ENCODE measurements at regions not wholly inside any gene's neighbourhood (a gene's known extent, or its start where the extent isn't known, plus 50 kb on each side); places are given as distances from the start of the nearest gene placed in this dataset. TPM values are rescaled to one million over a fixed set of nuclear protein-coding genes. Genes with fewer than 3 reads are reported as not detected.

GRCh38 chr4:103786014-103786413, 66.2 kb upstream of the TACR3 start:
- no peaks in the 10 kb centered on the region for H3K36me3 ChIP-seq (ENCODE audit: control insufficient read depth, insufficient read depth, low read length)
- H3K79me2 ChIP-seq (ENCODE audit: control insufficient read depth, insufficient read depth, low read length): no peaks in the 10 kb centered on the region
- H4K8ac ChIP-seq (ENCODE audit: low read depth, low read length): no peak overlapping the region
- H2BK15ac ChIP-seq (replicated peaks; ENCODE audit: low read depth): no peak overlapping the region
- H3K4me3 ChIP-seq (ENCODE audit: low read length): no peak overlapping the region
- H3K56ac ChIP-seq (ENCODE audit: low read length): no peak overlapping the region
- H4K5ac ChIP-seq (ENCODE audit: low read length): no peak overlapping the region
- no peak overlapping the region for H3K27ac ChIP-seq (ENCODE audit: low read depth, low read length)
- H3K4me1 ChIP-seq (ENCODE audit: control insufficient read depth, low read depth, low read length): no peaks in the 10 kb centered on the region
- peak; percentile 88 for DNase-seq
- no peak overlapping the region for H3K23ac ChIP-seq (ENCODE audit: low read length)
- H2AK5ac ChIP-seq (ENCODE audit: low read length): no peak overlapping the region
- H3K18ac ChIP-seq (ENCODE audit: low read length): no peak overlapping the region
- H2BK5ac ChIP-seq (ENCODE audit: low read length): no peak overlapping the region
- no peak overlapping the region for H3K9ac ChIP-seq (ENCODE audit: low read length)
- no peak overlapping the region for H3K4me2 ChIP-seq (ENCODE audit: low read length)
- H2BK120ac ChIP-seq (ENCODE audit: low read depth, low read length): no peak overlapping the region
- no peak overlapping the region for H3K4ac ChIP-seq (ENCODE audit: low read depth, low read length)
- WGBS (ENCODE audit: extremely low coverage, insufficient coverage, low lambda C conversion rate): no CpG with 5 or more reads among the region's 2 CpGs
- no peaks in the 10 kb centered on the region for H3K27me3 ChIP-seq (ENCODE audit: insufficient read depth, low read length, poor library complexity)
- H3K79me1 ChIP-seq (ENCODE audit: low read length): no peaks in the 10 kb centered on the region

GRCh38 chr4:103778221-103778620, 58.4 kb upstream of the TACR3 start:
- no peak overlapping the region for H4K8ac ChIP-seq (ENCODE audit: low read depth, low read length)
- no peaks in the 10 kb centered on the region for H3K36me3 ChIP-seq (ENCODE audit: control insufficient read depth, insufficient read depth, low read length)
- H3K27me3 ChIP-seq (ENCODE audit: insufficient read depth, low read length, poor library complexity): no peaks in the 10 kb centered on the region
- H4K5ac ChIP-seq (ENCODE audit: low read length): no peak overlapping the region
- no peak overlapping the region for H3K4ac ChIP-seq (ENCODE audit: low read depth, low read length)
- H3K18ac ChIP-seq (ENCODE audit: low read length): no peak overlapping the region
- H3K9ac ChIP-seq (ENCODE audit: low read length): no peak overlapping the region
- no peak overlapping the region for H2BK120ac ChIP-seq (ENCODE audit: low read depth, low read length)
- no peak for DNase-seq
- no peaks in the 10 kb centered on the region for H3K79me2 ChIP-seq (ENCODE audit: control insufficient read depth, insufficient read depth, low read length)
- no peak overlapping the region for H3K4me2 ChIP-seq (ENCODE audit: low read length)
- no peaks in the 10 kb centered on the region for H3K79me1 ChIP-seq (ENCODE audit: low read length)
- H3K23ac ChIP-seq (ENCODE audit: low read length): no peak overlapping the region
- H2BK15ac ChIP-seq (replicated peaks; ENCODE audit: low read depth): no peak overlapping the region
- H3K27ac ChIP-seq (ENCODE audit: low read depth, low read length): no peak overlapping the region
- no peak overlapping the region for H3K56ac ChIP-seq (ENCODE audit: low read length)
- no peak overlapping the region for H2AK5ac ChIP-seq (ENCODE audit: low read length)
- no peaks in the 10 kb centered on the region for H3K4me1 ChIP-seq (ENCODE audit: control insufficient read depth, low read depth, low read length)
- H2BK5ac ChIP-seq (ENCODE audit: low read length): no peak overlapping the region
- no peak overlapping the region for H3K4me3 ChIP-seq (ENCODE audit: low read length)

- Histone ChIP-seq H3K4me1 (ENCODE audit: control insufficient read depth, low read depth, low read length) (no peaks in the 10 kb centered on the region), H3K23ac (ENCODE audit: low read length) (no peak overlapping the region), H3K79me2 (ENCODE audit: control insufficient read depth, insufficient read depth, low read length) (no peaks in the 10 kb centered on the region), H3K36me3 (ENCODE audit: control insufficient read depth, insufficient read depth, low read length) (no peaks in the 10 kb centered on the region), H2AK5ac (ENCODE audit: low read length) (no peak overlapping the region), H2BK15ac (replicated peaks; ENCODE audit: low read depth) (no peak overlapping the region), H3K56ac (ENCODE audit: low read length) (no peak overlapping the region), H3K18ac (ENCODE audit: low read length) (no peak overlapping the region), H3K79me1 (ENCODE audit: low read length) (no peaks in the 10 kb centered on the region), H3K27ac (ENCODE audit: low read depth, low read length) (no peak overlapping the region), H2BK5ac (ENCODE audit: low read length) (no peak overlapping the region), H4K8ac (ENCODE audit: low read depth, low read length) (no peak overlapping the region), H3K4me2 (ENCODE audit: low read length) (no peak overlapping the region), H3K9ac (ENCODE audit: low read length) (no peak overlapping the region), H3K27me3 (ENCODE audit: insufficient read depth, low read length, poor library complexity) (no peaks in the 10 kb centered on the region), H3K4ac (ENCODE audit: low read depth, low read length) (peak overlapping the region; percentile 86), H3K4me3 (ENCODE audit: low read length) (no peak overlapping the region), H2BK120ac (ENCODE audit: low read depth, low read length) (no peak overlapping the region), H4K5ac (ENCODE audit: low read length) (no peak overlapping the region)
- WGBS (ENCODE audit: extremely low coverage, insufficient coverage, low lambda C conversion rate): no CpG with 5 or more reads among the region's 7 CpGs
- no peak for DNase-seq
Measured at GRCh38 chr4:103774326-103774825, 54.6 kb upstream of the TACR3 start.

- Histone ChIP-seq H3K36me3 (ENCODE audit: control insufficient read depth, insufficient read depth, low read length) (no peaks in the 10 kb centered on the region), H3K56ac (ENCODE audit: low read length) (no peak overlapping the region), H4K5ac (ENCODE audit: low read length) (no peak overlapping the region), H3K27me3 (ENCODE audit: insufficient read depth, low read length, poor library complexity) (no peaks in the 10 kb centered on the region), H3K23ac (ENCODE audit: low read length) (no peak overlapping the region), H3K79me2 (ENCODE audit: control insufficient read depth, insufficient read depth, low read length) (no peaks in the 10 kb centered on the region), H3K4ac (ENCODE audit: low read depth, low read length) (peak overlapping the region; percentile 86), H2BK120ac (ENCODE audit: low read depth, low read length) (no peak overlapping the region), H3K18ac (ENCODE audit: low read length) (no peak overlapping the region), H3K9ac (ENCODE audit: low read length) (no peak overlapping the region), H3K27ac (ENCODE audit: low read depth, low read length) (no peak overlapping the region), H3K4me1 (ENCODE audit: control insufficient read depth, low read depth, low read length) (no peaks in the 10 kb centered on the region), H3K79me1 (ENCODE audit: low read length) (no peaks in the 10 kb centered on the region), H2BK5ac (ENCODE audit: low read length) (no peak overlapping the region), H2BK15ac (replicated peaks; ENCODE audit: low read depth) (no peak overlapping the region), H2AK5ac (ENCODE audit: low read length) (no peak overlapping the region), H4K8ac (ENCODE audit: low read depth, low read length) (no peak overlapping the region), H3K4me3 (ENCODE audit: low read length) (no peak overlapping the region), H3K4me2 (ENCODE audit: low read length) (no peak overlapping the region)
- DNase-seq: no peak
- WGBS (ENCODE audit: extremely low coverage, insufficient coverage, low lambda C conversion rate): no CpG with 5 or more reads among the region's 2 CpGs
Measured at GRCh38 chr4:103773691-103774231, 54.0 kb upstream of the TACR3 start.

Small RNAs in the stretch of these regions (small RNA-seq; reads per million reads assigned to genes)
- gene RNU6-635P (ENCODE audit: insufficient read depth): not detected
